Lung (tissue), 11 donors: ENCODE measurements at regions not wholly inside any gene's neighbourhood (a gene's known extent, or its start where the extent isn't known, plus 50 kb on each side); places are given as distances from the start of the nearest gene placed in this dataset.
"Not testable (repeated sequence)": the region's sequence is repeated elsewhere in the genome, so short reads cannot be mapped to it uniquely, and the experiment has no call there.

Source experiments
- ATAC-seq: fragments of 200-7000 bp; cut with Tn5 transposase; one replicate; pipeline ENCODE4 v1.9.1; 2020; ENCODE audit warnings: moderate number of reproducible peaks; ENCODE audit not compliant: insufficient read depth, low FRiP score
- DNase-seq, 3 donors: peaks; one replicate each; pipeline ENCODE4 v3.0.0-alpha.2; 2013 to 2017
- H3K27ac ChIP-seq, 2 donors: one replicate each; pipeline ENCODE4 v1.5.1; 2013; ENCODE audit warnings: mild to moderate bottlenecking in 2 of 2, moderate library complexity in 2 of 2, control low read depth in 1 of 2, inconsistent platforms in 1 of 2, low read depth in 1 of 2, low read length in 1 of 2
- H3K27me3 ChIP-seq, 3 donors: one replicate each; pipeline ENCODE4 v1.5.1; 2013; ENCODE audit warnings: low read length in 2 of 3; ENCODE audit not compliant: control insufficient read depth in 3 of 3, insufficient read depth in 3 of 3
- H3K36me3 ChIP-seq, 4 donors: one replicate each; pipeline ENCODE4 v1.5.1; 2013; ENCODE audit warnings: low read length in 4 of 4, mild to moderate bottlenecking in 1 of 4, moderate library complexity in 1 of 4; ENCODE audit not compliant: control insufficient read depth in 4 of 4, insufficient read depth in 4 of 4
- H3K4me1 ChIP-seq, 5 donors: one replicate each; pipeline ENCODE4 v1.5.1; 2013; ENCODE audit warnings: low read length in 5 of 5, mild to moderate bottlenecking in 2 of 5, moderate library complexity in 1 of 5; ENCODE audit not compliant: control insufficient read depth in 5 of 5, insufficient read depth in 5 of 5
- H3K4me3 ChIP-seq: one replicate; pipeline ENCODE4 v1.5.1; 2013; ENCODE audit warnings: mild to moderate bottlenecking, control low read depth, moderate library complexity
- H3K9ac ChIP-seq, 2 donors: one replicate each; pipeline ENCODE4 v1.5.1; 2013; ENCODE audit warnings: low read length in 2 of 2, control low read depth in 1 of 2; ENCODE audit not compliant: insufficient read depth in 1 of 2
- H3K9me3 ChIP-seq, 4 donors: one replicate each; pipeline ENCODE4 v1.5.1; 2013; ENCODE audit warnings: low read length in 3 of 4, mild to moderate bottlenecking in 1 of 4, moderate library complexity in 1 of 4; ENCODE audit not compliant: control insufficient read depth in 4 of 4, insufficient read depth in 3 of 4
- CTCF ChIP-seq: IDR thresholded peaks from 2 replicates; pipeline ENCODE4 v1.5.1; 2012; ENCODE audit warnings: mild to moderate bottlenecking; ENCODE audit errors: control extremely low read depth, extremely low read depth
- WGBS, 2 donors: extraction: QIAGEN DNeasy Blood & Tissue Kit; methylation state at CpG; one replicate each; pipeline ENCODE4 v1.1.7; 2013; 5-methylcytosine and 5-hydroxymethylcytosine counted together
- donor health status: control.
- donor health status: control.
- donor health status: Bipolar disorder and iron deficiency.
- donor health status: healthy.
- donor health status: DM: yes; HTN: yes; CAD: no.

DNA sequence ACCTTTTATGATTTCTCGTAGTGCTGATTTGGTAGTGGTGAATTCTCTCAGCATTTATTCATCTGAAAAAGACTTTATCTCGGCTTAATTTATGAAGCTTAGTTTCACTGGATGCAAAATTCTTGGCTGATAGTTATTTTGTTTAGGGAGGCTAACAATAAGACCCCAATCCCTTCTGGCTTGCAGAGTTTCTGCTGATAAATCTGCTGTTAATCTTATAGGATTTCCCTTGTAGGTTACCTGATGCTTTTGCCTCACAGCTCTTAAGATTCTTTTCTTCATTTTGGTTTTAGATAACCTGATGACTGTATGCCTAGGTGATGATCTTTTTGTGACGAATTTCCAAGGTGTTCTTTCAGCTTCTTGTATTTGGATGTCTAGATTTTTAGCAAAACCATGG lies 388.7 kb downstream of the UTRN start:
- H3K9me3 ChIP-seq, result peaks cover 0 to 9% (median 1%) of the 10 kb centered on the region in 4 donors
- H3K4me3 ChIP-seq, result no peak overlapping the region
- H3K36me3 ChIP-seq, result no peaks in the 10 kb centered on the region
- ATAC-seq, result no peak
- no peaks in the 10 kb centered on the region for H3K27me3 ChIP-seq
- no peak overlapping the region for H3K9ac ChIP-seq
- no peak for DNase-seq
- H3K27ac ChIP-seq, result no peak overlapping the region
- no peak for TF ChIP-seq CTCF
- 80 to 99% methylated on average over 3 of the region's 3 CpGs for WGBS, 2 donors
- peaks cover 0 to 3% (median 2%) of the 10 kb centered on the region in 5 donors for H3K4me1 ChIP-seq

- Histone ChIP-seq H3K27me3 (no peaks in the 10 kb centered on the region), H3K27ac (no peak overlapping the region), H3K36me3 (no peaks in the 10 kb centered on the region), H3K9me3 (peaks cover 0 to 9% (median 1%) of the 10 kb centered on the region in 4 donors), H3K9ac (no peak overlapping the region), H3K4me3 (no peak overlapping the region), H3K4me1 (peaks cover 0 to 11% (median 2%) of the 10 kb centered on the region in 5 donors)
- no peak for DNase-seq
- no peak for TF ChIP-seq CTCF
- WGBS, 2 donors, result 66 to 80% methylated on average over 6 of the region's 6 CpGs
- ATAC-seq, result no peak
These were observed 390.2 kb downstream of the UTRN start for GRCh38 chr6:144675231-144675861.

DNA sequence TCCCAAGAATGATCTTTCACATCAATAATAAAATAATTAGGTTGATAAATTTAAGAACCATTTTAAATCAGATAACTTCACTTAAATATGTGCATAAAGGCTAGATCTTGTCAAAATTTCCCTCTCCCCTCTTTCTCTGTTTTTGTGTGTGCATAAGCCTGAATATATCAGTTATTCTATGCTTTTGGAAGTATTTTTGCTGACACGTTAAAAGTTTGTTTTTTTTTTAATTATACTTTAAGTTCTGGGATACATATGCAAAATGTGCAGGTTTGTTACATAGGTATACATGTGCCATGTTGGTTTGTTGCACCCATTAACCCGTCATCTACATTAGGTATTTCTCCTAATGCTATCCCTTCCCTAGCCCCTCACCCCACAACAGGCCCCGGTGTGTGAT lies 391.2 kb downstream of the UTRN start:
- not testable (repeated sequence) for ATAC-seq, H3K36me3 ChIP-seq, H3K4me3 ChIP-seq, H3K27me3 ChIP-seq, DNase-seq, H3K9ac ChIP-seq, H3K9me3 ChIP-seq, H3K27ac ChIP-seq
- 66 to 93% methylated on average over 3 of the region's 3 CpGs for WGBS, 2 donors
- peaks cover 0 to 15% (median 6%) of the 10 kb centered on the region in 5 donors for H3K4me1 ChIP-seq

DNA sequence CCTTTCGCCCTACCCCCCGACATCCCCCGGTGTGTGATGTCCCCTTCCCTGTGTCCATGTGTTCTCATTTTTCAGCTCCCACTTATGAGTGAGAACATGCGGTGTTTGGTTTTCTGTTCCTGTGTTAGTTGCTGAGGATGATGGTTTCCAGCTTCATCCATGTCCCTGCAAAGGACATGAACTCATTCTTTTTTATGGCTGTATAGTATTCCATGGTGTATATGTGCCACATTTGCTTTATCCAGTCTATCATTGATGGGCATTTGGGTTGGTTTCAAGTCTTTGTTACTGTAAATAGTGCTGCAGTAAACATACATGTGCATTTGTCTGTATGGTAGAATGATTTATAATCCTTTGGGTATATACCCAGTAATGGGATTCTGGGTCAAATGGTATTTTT lies 392.1 kb downstream of the UTRN start:
- H3K4me3 ChIP-seq, H3K9ac ChIP-seq, ATAC-seq, H3K36me3 ChIP-seq, H3K27ac ChIP-seq, H3K27me3 ChIP-seq, H3K9me3 ChIP-seq, DNase-seq: not testable (repeated sequence)
- WGBS, 2 donors, result 98 to 99% methylated on average over 4 of the region's 4 CpGs
- H3K4me1 ChIP-seq, result peaks cover 0 to 17% (median 8%) of the 10 kb centered on the region in 5 donors
